H1 (cell line): ENCODE measurements at regions not wholly inside any gene's neighbourhood (a gene's known extent, or its start where the extent isn't known, plus 50 kb on each side); places are given as distances from the start of the nearest gene placed in this dataset.

Experiments
- CTCF ChIA-PET: fragments of 300-600 bp; sonication (Branson Sonifier 250); formaldehyde crosslinking; loops from one replicate; lab custom pipeline; 2021; ENCODE audit not compliant: partially characterized antibody; lab: Charles Lee
- POLR2A ChIA-PET: fragments of 300-600 bp; sonication (Branson Sonifier 250); formaldehyde crosslinking; loops from one replicate; lab custom pipeline; 2021; ENCODE audit warnings: inconsistent platforms; ENCODE audit not compliant: partially characterized antibody; lab: Charles Lee
- DNase-seq, 2 experiments: peaks; one replicate each; pipeline versions ENCODE4 v3.0.0 to v3.0.0-alpha.2; 2010 to 2022; ENCODE audit warnings: low spot score in 2 of 2, low read depth in 1 of 2, mixed read lengths in 1 of 2
- FAIRE-seq: peaks from 2 replicates; lab custom pipeline; 2011; peaks lifted over from hg19 to GRCh38; lab: Jason Lieb, UNC
- H2AFZ ChIP-seq: 2 replicates; pipeline ENCODE4 v1.8.1; 2012; ENCODE audit warnings: low read length, inconsistent platforms
- H2AK5ac ChIP-seq: 2 replicates; pipeline ENCODE4 v1.6.1; 2013; ENCODE audit warnings: low read depth, low read length
- H2BK120ac ChIP-seq: replicated peaks from 2 replicates; pipeline ENCODE3; 2013; ENCODE audit warnings: low read depth, low read length, inconsistent platforms
- H2BK12ac ChIP-seq: 2 replicates; pipeline ENCODE4 v1.6.1; 2013; ENCODE audit warnings: low read depth, low read length
- H2BK15ac ChIP-seq: 2 replicates; pipeline ENCODE4 v1.6.1; 2013; ENCODE audit warnings: low read length
- H2BK20ac ChIP-seq: 2 replicates; pipeline ENCODE4 v1.6.1; 2013; ENCODE audit warnings: low read length
- H2BK5ac ChIP-seq: 2 replicates; pipeline ENCODE4 v1.6.1; 2013; ENCODE audit warnings: low read depth, low read length
- H3K14ac ChIP-seq: 2 replicates; pipeline ENCODE4 v1.6.1; 2013; ENCODE audit warnings: inconsistent platforms; ENCODE audit not compliant: insufficient read length
- H3K18ac ChIP-seq: 2 replicates; pipeline ENCODE4 v1.6.1; 2013; ENCODE audit warnings: low read length; ENCODE audit errors: extremely low read depth
- H3K23ac ChIP-seq: 2 replicates; pipeline ENCODE4 v1.6.1; 2013; ENCODE audit warnings: inconsistent platforms; ENCODE audit not compliant: insufficient read length
- H3K23me2 ChIP-seq: 2 replicates; pipeline ENCODE4 v1.6.1; 2013; ENCODE audit warnings: low read depth, low read length
- H3K27ac ChIP-seq: 2 replicates; pipeline ENCODE4 v1.6.1; 2011; ENCODE audit warnings: low read depth, low read length, inconsistent platforms
- H3K27me3 ChIP-seq, 4 experiments: replicated peaks in 1 of 4; 1 replicate in 1 of 4; 2 replicates in 3 of 4; pipeline versions ENCODE4 v1.6.1 to v1.8.1; 2011 to 2013; ENCODE audit warnings: low read length in 3 of 4, mild to moderate bottlenecking in 3 of 4, inconsistent platforms in 2 of 4, mixed read lengths in 2 of 4, moderate library complexity in 1 of 4; ENCODE audit not compliant: control insufficient read depth in 3 of 4, insufficient read depth in 3 of 4; ENCODE audit errors: extremely low read depth in 1 of 4
- H3K36me3 ChIP-seq, 4 experiments: 2 replicates each; pipeline versions ENCODE4 v1.6.1 to v1.8.1; 2011 to 2013; ENCODE audit warnings: mild to moderate bottlenecking in 4 of 4, low read length in 3 of 4, moderate library complexity in 2 of 4, control low read depth in 1 of 4, inconsistent platforms in 1 of 4; ENCODE audit not compliant: insufficient read depth in 4 of 4, control insufficient read depth in 2 of 4
- H3K4ac ChIP-seq: replicated peaks from 2 replicates; pipeline ENCODE3; 2013; ENCODE audit warnings: low read length, low read depth, mixed read lengths, inconsistent platforms; ENCODE audit not compliant: insufficient read length
- H3K4me1 ChIP-seq, 4 experiments: replicated peaks in 1 of 4; 1 replicate in 1 of 4; 2 replicates in 3 of 4; pipeline versions ENCODE4 v1.6.1 to v1.8.1; 2011 to 2013; ENCODE audit warnings: low read length in 3 of 4, inconsistent platforms in 2 of 4, mixed read lengths in 1 of 4; ENCODE audit not compliant: insufficient read depth in 4 of 4, control insufficient read depth in 3 of 4
- H3K4me2 ChIP-seq, 2 experiments: 2 replicates each; pipeline versions ENCODE4 v1.6.1 to v1.8.1; 2011 to 2013; ENCODE audit warnings: low read depth in 2 of 2, low read length in 2 of 2, control low read depth in 1 of 2, inconsistent platforms in 1 of 2, mild to moderate bottlenecking in 1 of 2; ENCODE audit not compliant: insufficient read depth in 1 of 2
- H3K4me3 ChIP-seq, 4 experiments: fragments of 200-600, 300-600 bp in 1 of 4; sonication (generic), shearing (Covaris generic), sonication (Bioruptor Twin) in 1 of 4; 2 replicates each; pipeline versions ENCODE4 v1.5.1 to v1.8.1; 2011 to 2016; ENCODE audit warnings: low read length in 4 of 4, low read depth in 3 of 4, control low read depth in 2 of 4, inconsistent platforms in 2 of 4, mild to moderate bottlenecking in 2 of 4, mixed read lengths in 1 of 4, moderate library complexity in 1 of 4; ENCODE audit not compliant: insufficient read depth in 2 of 4; ENCODE audit errors: extremely low read depth in 1 of 4
- H3K56ac ChIP-seq: replicated peaks from 2 replicates; pipeline ENCODE3; 2013; ENCODE audit warnings: low read depth, mild to moderate bottlenecking, mixed read lengths, low read length, inconsistent platforms; ENCODE audit not compliant: insufficient read length
- H3K79me1 ChIP-seq: 2 replicates; pipeline ENCODE4 v1.6.1; 2013; ENCODE audit warnings: low read depth, low read length, control low read depth
- H3K79me2 ChIP-seq, 2 experiments: 2 replicates each; pipeline versions ENCODE4 v1.6.1 to v1.8.1; 2012 to 2013; ENCODE audit warnings: low read length in 2 of 2, mild to moderate bottlenecking in 2 of 2, inconsistent platforms in 1 of 2; ENCODE audit not compliant: insufficient read depth in 2 of 2, control insufficient read depth in 1 of 2
- H3K9ac ChIP-seq, 4 experiments: replicated peaks in 1 of 4; 1 replicate in 1 of 4; 2 replicates in 3 of 4; pipeline versions ENCODE4 v1.6.1 to v1.8.1; 2011 to 2013; ENCODE audit warnings: low read depth in 3 of 4, low read length in 3 of 4, control low read depth in 2 of 4, mild to moderate bottlenecking in 2 of 4, moderate library complexity in 2 of 4, inconsistent platforms in 1 of 4; ENCODE audit errors: extremely low read depth in 1 of 4
- H3K9me3 ChIP-seq, 2 experiments: 2 replicates each; pipeline versions ENCODE4 v1.6.1 to v1.8.1; 2012 to 2013; ENCODE audit warnings: mild to moderate bottlenecking in 2 of 2, moderate library complexity in 2 of 2, control low read depth in 1 of 2, inconsistent platforms in 1 of 2, low read depth in 1 of 2, low read length in 1 of 2, mixed read lengths in 1 of 2; ENCODE audit not compliant: insufficient read depth in 2 of 2
- H4K20me1 ChIP-seq, 2 experiments: replicated peaks in 1 of 2; 2 replicates each; pipeline versions ENCODE3 to v1.8.1; 2011 to 2013; ENCODE audit warnings: inconsistent platforms in 2 of 2, low read length in 2 of 2, mild to moderate bottlenecking in 1 of 2; ENCODE audit not compliant: insufficient read depth in 2 of 2, control insufficient read depth in 1 of 2
- H4K5ac ChIP-seq: 2 replicates; pipeline ENCODE4 v1.6.1; 2013; ENCODE audit warnings: low read length, low read depth, mixed read lengths, inconsistent platforms; ENCODE audit not compliant: insufficient read length
- H4K8ac ChIP-seq: 2 replicates; pipeline ENCODE4 v1.8.0; 2013; ENCODE audit warnings: mild to moderate bottlenecking, moderate library complexity, low read length, inconsistent platforms; ENCODE audit not compliant: insufficient read depth; ENCODE audit errors: extremely low read depth
- H4K91ac ChIP-seq: replicated peaks from 2 replicates; pipeline ENCODE3; 2013; ENCODE audit warnings: low read length, mixed read lengths, inconsistent platforms; ENCODE audit not compliant: insufficient read length
- CBX5 ChIP-seq: fragments of 300-800, 300-1000 bp; sonication (generic); IDR thresholded peaks from 2 replicates; pipeline ENCODE4 v1.7.1; 2016; ENCODE audit warnings: antibody characterized with exemption, low read length, low read depth
- WGBS, 2 experiments: shearing (Covaris generic) in 1 of 2; methylation state at CpG; one replicate each; pipeline versions ENCODE4 v1.1.6 to v1.1.7; 2013 to 2015; ENCODE audit warnings: low lambda C conversion rate in 2 of 2, mixed read lengths in 2 of 2, inconsistent platforms in 1 of 2, low coverage in 1 of 2, missing lambda C conversion rate in 1 of 2; ENCODE audit not compliant: insufficient replicate concordance in 2 of 2, insufficient coverage in 1 of 2, insufficient read length in 1 of 2; ENCODE audit errors: extremely low coverage in 1 of 2, missing lambda C conversion rate in 1 of 2; 5-methylcytosine and 5-hydroxymethylcytosine counted together

GRCh38 chrX:39611468-39611867 is 486.3 kb downstream of the BCOR start:
- Histone ChIP-seq H3K36me3 (no peaks in the 10 kb centered on the region), H2AFZ (no peak overlapping the region), H2BK120ac (no peak overlapping the region), H3K56ac (no peak overlapping the region), H3K4me3 (no peak overlapping the region), H3K4ac (no peak overlapping the region), H2BK5ac (no peak overlapping the region), H3K18ac (no peak overlapping the region; the same call in 1 of the 2 replicates), H3K23me2 (0 out of 2 replicates have a peak, but pooled peaks cover 2% of the 10 kb centered on the region), H3K27ac (no peak overlapping the region), H3K14ac (no peak overlapping the region), H2BK20ac (no peak overlapping the region), H3K9ac (no peak overlapping the region), H4K5ac (no peak overlapping the region), H4K8ac (no peak overlapping the region), H2AK5ac (no peak overlapping the region), H2BK15ac (no peak overlapping the region), H3K79me1 (no peaks in the 10 kb centered on the region), H2BK12ac (no peak overlapping the region), H4K20me1 (no peaks in the 10 kb centered on the region), H3K79me2 (no peaks in the 10 kb centered on the region), H3K4me1 (peaks cover 2 to 12% (median 5%) of the 10 kb centered on the region in 4 experiments; a peak in 5 of 7 replicates), H3K4me2 (no peak overlapping the region), H3K9me3 (no peaks in the 10 kb centered on the region), H4K91ac (no peak overlapping the region), H3K27me3 (no peaks in the 10 kb centered on the region), H3K23ac (no peak overlapping the region)
- ChIA-PET POLR2A (no interaction called here), CTCF (interaction anchor here (1.1 kb wide), 1 partner anchor 43 kb away, joined by 4 read pairs; no protein-coding TSS in a partner anchor)
- 89% methylated on average over 8 of the region's 8 CpGs; no CpG with 5 or more reads in 1 of the 2 experiments for whole genome bisulfite sequencing, 2 experiments
- DNase-seq (no peak), FAIRE-seq (peak; percentile 13)
- TF ChIP-seq CBX5: no peak
